Peyer's patch (tissue), 4 donors: ENCODE measurements at regions not wholly inside any gene's neighbourhood (a gene's known extent, or its start where the extent isn't known, plus 50 kb on each side); places are given as distances from the start of the nearest gene placed in this dataset.

Experiments used
- CTCF ChIP-seq, 6 experiments: fragments of 450-650 bp in 4 of 6; fragments of 200-600 bp in 2 of 6; sonication (generic) in 1 of 6; IDR thresholded peaks; one replicate each; pipeline ENCODE4 v1.5.1; 2017 to 2019; ENCODE audit warnings: antibody characterized with exemption in 6 of 6, mild to moderate bottlenecking in 3 of 6, moderate library complexity in 1 of 6
- POLR2A ChIP-seq, 2 donors: fragments of 450-650 bp; IDR thresholded peaks; one replicate each; pipeline ENCODE4 v1.5.1; 2017; ENCODE audit warnings: antibody characterized with exemption in 2 of 2, mild to moderate bottlenecking in 2 of 2, moderate library complexity in 2 of 2

GRCh38 chr3:164452707-164453106, 625.6 kb downstream of the SI start:
- TF ChIP-seq CTCF (IDR thresholded peaks at IDR 0.05), result no peak
- TF ChIP-seq POLR2A (IDR thresholded peaks at IDR 0.05), result no peak
